ENCODE measurements at regions not wholly inside any gene's neighbourhood (a gene's known extent, or its start where the extent isn't known, plus 50 kb on each side); places are given as distances from the start of the nearest gene placed in this dataset.

DNA sequence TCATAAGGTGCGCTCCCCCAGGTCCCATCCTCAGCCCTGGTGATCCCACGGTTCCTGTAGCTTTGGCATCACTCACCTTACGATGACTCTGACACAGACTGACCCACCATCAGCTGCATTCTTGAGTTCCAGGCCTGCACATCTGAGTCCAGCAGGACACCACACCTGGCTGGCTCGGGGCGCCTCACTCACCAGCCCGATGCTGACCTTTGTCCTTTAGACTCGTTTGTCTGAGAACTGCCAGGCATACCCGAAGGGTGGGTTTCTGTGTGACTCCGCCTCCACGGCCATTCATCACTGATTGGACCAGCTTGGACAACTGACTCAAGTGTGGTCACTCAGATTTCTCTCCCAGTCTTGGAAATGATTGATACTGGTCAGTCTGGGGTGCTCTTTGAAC, 129.4 kb upstream of the CSF3R start:
- Mint-ChIP-seq H3K9me3 (ENCODE audit: low read depth, unreplicated experiment) (no peaks in the 10 kb centered on the region), H3K27me3 (ENCODE audit: unreplicated experiment) (no peaks in the 10 kb centered on the region), H3K27ac (ENCODE audit: unreplicated experiment) (no peak overlapping the region), H3K4me1 (ENCODE audit: low read depth, unreplicated experiment) (no peaks in the 10 kb centered on the region), H3K4me3 (ENCODE audit: low read depth, unreplicated experiment) (no peak overlapping the region), H3K36me3 (ENCODE audit: insufficient read depth, unreplicated experiment) (no peaks in the 10 kb centered on the region)
- BruUV-seq (replicated peaks), result no TSS peak
- TF ChIP-seq, protein P1, sequence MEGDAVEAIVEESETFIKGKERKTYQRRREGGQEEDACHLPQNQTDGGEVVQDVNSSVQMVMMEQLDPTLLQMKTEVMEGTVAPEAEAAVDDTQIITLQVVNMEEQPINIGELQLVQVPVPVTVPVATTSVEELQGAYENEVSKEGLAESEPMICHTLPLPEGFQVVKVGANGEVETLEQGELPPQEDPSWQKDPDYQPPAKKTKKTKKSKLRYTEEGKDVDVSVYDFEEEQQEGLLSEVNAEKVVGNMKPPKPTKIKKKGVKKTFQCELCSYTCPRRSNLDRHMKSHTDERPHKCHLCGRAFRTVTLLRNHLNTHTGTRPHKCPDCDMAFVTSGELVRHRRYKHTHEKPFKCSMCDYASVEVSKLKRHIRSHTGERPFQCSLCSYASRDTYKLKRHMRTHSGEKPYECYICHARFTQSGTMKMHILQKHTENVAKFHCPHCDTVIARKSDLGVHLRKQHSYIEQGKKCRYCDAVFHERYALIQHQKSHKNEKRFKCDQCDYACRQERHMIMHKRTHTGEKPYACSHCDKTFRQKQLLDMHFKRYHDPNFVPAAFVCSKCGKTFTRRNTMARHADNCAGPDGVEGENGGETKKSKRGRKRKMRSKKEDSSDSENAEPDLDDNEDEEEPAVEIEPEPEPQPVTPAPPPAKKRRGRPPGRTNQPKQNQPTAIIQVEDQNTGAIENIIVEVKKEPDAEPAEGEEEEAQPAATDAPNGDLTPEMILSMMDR (IDR thresholded peaks at IDR 0.05; ENCODE audit: unreplicated experiment), result no peak
- no peak for DNase-seq
- CTCF ChIA-PET, result no interaction called here
- intact Hi-C loops (cut with micrococcal nuclease; ENCODE audit: unreplicated experiment), result no loop called here

DNA sequence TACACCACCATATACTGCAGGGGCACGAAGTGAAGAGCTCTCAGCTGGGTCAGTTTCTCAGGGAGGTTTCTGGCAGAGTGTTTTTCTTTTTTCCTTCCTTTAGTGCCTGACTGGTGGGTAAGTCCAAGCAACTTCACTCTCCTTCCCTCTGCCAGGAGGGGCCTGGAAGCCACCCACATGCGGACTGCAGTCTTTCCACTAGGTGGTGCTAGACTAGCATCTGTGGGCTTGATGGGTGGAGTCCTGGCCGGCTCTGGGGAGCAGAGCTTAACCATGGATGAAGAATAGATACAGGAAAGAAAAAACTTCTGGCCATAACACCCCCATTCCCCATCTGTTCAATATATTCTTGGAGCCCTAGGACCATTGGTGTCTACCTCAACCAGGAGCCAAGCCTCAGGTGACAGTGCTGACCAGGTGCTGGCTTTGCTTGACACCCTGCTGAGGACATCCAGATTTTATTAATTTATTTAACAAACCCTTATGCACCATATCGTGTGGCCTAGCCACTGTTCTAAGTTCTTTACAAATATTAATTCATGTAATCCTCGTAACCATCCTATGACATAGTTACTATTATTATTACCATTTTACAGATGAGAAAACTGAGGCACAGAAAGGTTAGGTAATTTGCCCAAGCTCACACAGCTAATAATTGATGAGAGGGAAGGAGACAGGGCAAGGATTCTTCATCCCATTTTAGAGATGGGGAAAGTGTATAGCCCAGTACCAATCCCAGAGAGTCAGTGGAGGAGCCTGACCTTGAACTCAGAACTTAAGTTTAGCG, 126.7 kb upstream of the CSF3R start:
- TF ChIP-seq, protein P1 (IDR thresholded peaks at IDR 0.05; ENCODE audit: unreplicated experiment), result peak; percentile 69
- Mint-ChIP-seq H3K4me3 (ENCODE audit: low read depth, unreplicated experiment) (no peak overlapping the region), H3K9me3 (ENCODE audit: low read depth, unreplicated experiment) (no peaks in the 10 kb centered on the region), H3K27ac (ENCODE audit: unreplicated experiment) (no peak overlapping the region), H3K27me3 (ENCODE audit: unreplicated experiment) (no peaks in the 10 kb centered on the region), H3K4me1 (ENCODE audit: low read depth, unreplicated experiment) (no peaks in the 10 kb centered on the region), H3K36me3 (ENCODE audit: insufficient read depth, unreplicated experiment) (no peaks in the 10 kb centered on the region)
- BruUV-seq (replicated peaks), result no TSS peak
- CTCF ChIA-PET, result interaction anchor here (1.1 kb wide), 1 partner anchor 15 kb away, joined by 3 read pairs; no protein-coding TSS in a partner anchor
- intact Hi-C loops (cut with micrococcal nuclease; ENCODE audit: unreplicated experiment), result no loop called here
- DNase-seq, result peak; percentile 73

DNA sequence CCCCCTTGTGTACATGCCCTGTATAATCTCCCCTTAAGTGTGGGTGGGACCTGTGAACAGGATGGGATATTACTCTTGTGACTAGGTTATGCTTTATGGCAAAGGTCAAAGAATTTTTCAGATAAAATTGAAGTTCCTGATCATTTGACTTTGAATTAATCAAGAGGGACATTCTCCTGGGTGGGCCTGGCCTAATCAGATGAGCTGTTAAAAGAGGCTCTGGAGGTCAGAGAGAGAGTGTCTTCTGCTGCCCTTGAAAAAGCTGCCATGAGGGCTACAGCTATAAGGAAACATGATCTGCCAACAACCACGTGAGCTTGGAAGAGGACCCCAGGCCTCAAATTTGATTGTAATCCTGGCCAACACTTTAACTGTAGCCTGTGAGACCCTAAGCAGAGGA, 125.6 kb upstream of the CSF3R start:
- no TSS peak for BruUV-seq (replicated peaks)
- Mint-ChIP-seq H3K4me1 (ENCODE audit: low read depth, unreplicated experiment) (no peaks in the 10 kb centered on the region), H3K27me3 (ENCODE audit: unreplicated experiment) (peaks cover 9% of the 10 kb centered on the region), H3K9me3 (ENCODE audit: low read depth, unreplicated experiment) (no peaks in the 10 kb centered on the region), H3K4me3 (ENCODE audit: low read depth, unreplicated experiment) (no peak overlapping the region), H3K27ac (ENCODE audit: unreplicated experiment) (no peak overlapping the region), H3K36me3 (ENCODE audit: insufficient read depth, unreplicated experiment) (no peaks in the 10 kb centered on the region)
- no peak for DNase-seq
- intact Hi-C loops (cut with micrococcal nuclease; ENCODE audit: unreplicated experiment), result no loop called here
- CTCF ChIA-PET, result interaction anchor here (1.1 kb wide), 1 partner anchor 16 kb away, joined by 3 read pairs; no protein-coding TSS in a partner anchor
- TF ChIP-seq, protein P1 (IDR thresholded peaks at IDR 0.05; ENCODE audit: unreplicated experiment), result no peak

DNA sequence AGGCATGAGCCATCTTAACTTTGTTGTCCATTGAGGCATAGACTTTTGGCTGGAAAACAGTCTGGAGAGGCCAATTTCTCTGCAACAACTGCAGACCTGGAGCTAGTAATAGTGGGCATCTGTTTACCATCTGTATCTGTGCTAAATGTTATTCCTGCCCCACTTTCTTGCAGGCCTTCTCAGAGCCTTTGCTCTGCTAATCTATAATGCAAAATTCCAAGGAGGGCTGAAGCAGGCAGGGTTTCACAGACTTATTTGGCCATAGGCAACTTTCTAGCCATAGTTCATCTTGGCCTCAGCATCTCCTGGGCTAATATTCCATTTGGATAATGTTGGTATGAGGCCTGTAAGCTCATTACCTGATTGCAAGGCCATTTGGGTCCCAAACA, 124.5 kb upstream of the CSF3R start:
- intact Hi-C loops (cut with micrococcal nuclease; ENCODE audit: unreplicated experiment), result no loop called here
- CTCF ChIA-PET, result interaction anchor here (0.5 kb wide), 1 partner anchor 155 kb away, joined by 3 read pairs; no protein-coding TSS in a partner anchor
- peaks cover 19% of the 10 kb centered on the region for H3K27me3 Mint-ChIP-seq (ENCODE audit: unreplicated experiment)
- TF ChIP-seq, protein P1 (IDR thresholded peaks at IDR 0.05; ENCODE audit: unreplicated experiment), result no peak
- DNase-seq, result no peak
- no TSS peak for BruUV-seq (replicated peaks)
- no peaks in the 10 kb centered on the region for H3K9me3 Mint-ChIP-seq (ENCODE audit: low read depth, unreplicated experiment)
- H3K4me3 Mint-ChIP-seq (ENCODE audit: low read depth, unreplicated experiment), result no peak overlapping the region
- no peak overlapping the region for H3K27ac Mint-ChIP-seq (ENCODE audit: unreplicated experiment)
- no peaks in the 10 kb centered on the region for H3K36me3 Mint-ChIP-seq (ENCODE audit: insufficient read depth, unreplicated experiment)
- H3K4me1 Mint-ChIP-seq (ENCODE audit: low read depth, unreplicated experiment), result no peaks in the 10 kb centered on the region

All from Calu3 (cell line).